NCI-H1105 (cell line): ENCODE measurements at regions not wholly inside any gene's neighbourhood (a gene's known extent, or its start where the extent isn't known, plus 50 kb on each side); places are given as distances from the start of the nearest gene placed in this dataset.
"Not testable (repeated sequence)": the region's sequence is repeated elsewhere in the genome, so short reads cannot be mapped to it uniquely, and the experiment has no call there.

Source experiments
- DNase-seq: peaks from one replicate; lab custom pipeline; 2025; lab: John Stamatoyannopoulos, UW

- no peak for DNase-seq
These were observed 522.4 kb upstream of the NAALADL2 start for GRCh38 chr3:174336784-174337183.

- no peak for DNase-seq
These were observed 521.9 kb upstream of the NAALADL2 start for GRCh38 chr3:174337227-174337626.

GRCh38 chr3:174340624-174341587, 518.2 kb upstream of the NAALADL2 start:
- no peak for DNase-seq

GRCh38 chr3:174342171-174342570, 517.0 kb upstream of the NAALADL2 start:
- DNase-seq, result no peak

GRCh38 chr3:174342941-174343501, 516.1 kb upstream of the NAALADL2 start:
- DNase-seq, result no peak

GRCh38 chr3:174346141-174346540, 513.0 kb upstream of the NAALADL2 start:
- DNase-seq, result no peak

GRCh38 chr3:174346571-174346970, 512.6 kb upstream of the NAALADL2 start:
- DNase-seq, result no peak

GRCh38 chr3:174347474-174348138, 511.5 kb upstream of the NAALADL2 start:
- DNase-seq, result no peak

- no peak for DNase-seq
These were observed 506.9 kb upstream of the NAALADL2 start for GRCh38 chr3:174352227-174352626.

GRCh38 chr3:174355505-174355904, 503.6 kb upstream of the NAALADL2 start:
- no peak for DNase-seq

- no peak for DNase-seq
These were observed 502.5 kb upstream of the NAALADL2 start for GRCh38 chr3:174356596-174356995.

- no peak for DNase-seq
These were observed 500.9 kb upstream of the NAALADL2 start for GRCh38 chr3:174358252-174358651.

- no peak for DNase-seq
These were observed 496.6 kb upstream of the NAALADL2 start for GRCh38 chr3:174362556-174362955.

- DNase-seq, result no peak
These were observed 495.9 kb upstream of the NAALADL2 start for GRCh38 chr3:174363256-174363655.

- no peak for DNase-seq
These were observed 493.3 kb upstream of the NAALADL2 start for GRCh38 chr3:174365796-174366195.

- DNase-seq, result not testable (repeated sequence)
These were observed 492.2 kb upstream of the NAALADL2 start for GRCh38 chr3:174366904-174367303.

GRCh38 chr3:174376346-174376745, 482.8 kb upstream of the NAALADL2 start:
- no peak for DNase-seq

- DNase-seq, result no peak
These were observed 482.0 kb upstream of the NAALADL2 start for GRCh38 chr3:174377096-174377495.

GRCh38 chr3:174377684-174378083, 481.4 kb upstream of the NAALADL2 start:
- no peak for DNase-seq

GRCh38 chr3:174382878-174383277, 476.3 kb upstream of the NAALADL2 start:
- no peak for DNase-seq

GRCh38 chr3:174387736-174388135, 471.4 kb upstream of the NAALADL2 start:
- DNase-seq, result no peak

- no peak for DNase-seq
These were observed 461.3 kb upstream of the NAALADL2 start for GRCh38 chr3:174397848-174398247.

GRCh38 chr3:174398761-174399160, 460.4 kb upstream of the NAALADL2 start:
- DNase-seq, result no peak
